ENCODE measurements at regions not wholly inside any gene's neighbourhood (a gene's known extent, or its start where the extent isn't known, plus 50 kb on each side); places are given as distances from the start of the nearest gene placed in this dataset.

- H4K5ac ChIP-seq (ENCODE audit: insufficient read length, low read depth, low read length): no peak overlapping the region
- H3K4me2 ChIP-seq (ENCODE audit: insufficient read depth, insufficient read length, low read length): no peak overlapping the region
- no peaks in the 10 kb centered on the region for H3K4me1 Mint-ChIP-seq
Observed at GRCh38 chr4:62460329-62460728, 1260.2 kb downstream of the ADGRL3 start.

More at GRCh38 chr4:62460329-62460728, 1260.2 kb downstream of the ADGRL3 start:
- H3K4me1 ChIP-seq (ENCODE audit: insufficient read depth, low read length): no peaks in the 10 kb centered on the region
- H3K56ac ChIP-seq (ENCODE audit: insufficient read length, low read depth, low read length): no peak overlapping the region
- H3K79me2 ChIP-seq (ENCODE audit: insufficient read depth, low read length): no peaks in the 10 kb centered on the region
- no peak overlapping the region for H3K14ac ChIP-seq (ENCODE audit: insufficient read depth, low read length)
- H2BK5ac ChIP-seq (ENCODE audit: insufficient read length, low read length): no peak overlapping the region
- H3K27me3 ChIP-seq (ENCODE audit: insufficient read depth, low read length): no peaks in the 10 kb centered on the region
- no peak overlapping the region for H2BK20ac ChIP-seq (ENCODE audit: low read depth, low read length, poor library complexity, severe bottlenecking)
- H2BK120ac ChIP-seq (ENCODE audit: low read depth, low read length, poor library complexity, severe bottlenecking): no peak overlapping the region
- H3K4ac ChIP-seq (ENCODE audit: low read depth, low read length): no peak overlapping the region
- no peak overlapping the region for H3K4me3 Mint-ChIP-seq
- H2AFZ ChIP-seq (ENCODE audit: low read length): no peak overlapping the region
- H3K27ac Mint-ChIP-seq: no peak overlapping the region
- no CpG with 5 or more reads among the region's 3 CpGs for WGBS (ENCODE audit: extremely low coverage, insufficient read length, low lambda C conversion rate)
- H3K9me3 ChIP-seq (ENCODE audit: control insufficient read depth, low read depth, low read length): no peaks in the 10 kb centered on the region
- H2BK15ac ChIP-seq (ENCODE audit: low read depth, low read length): no peak overlapping the region
- H3K23me2 ChIP-seq (ENCODE audit: insufficient read length, low read depth, low read length, poor library complexity, severe bottlenecking): no peaks in the 10 kb centered on the region
- no peak for TF ChIP-seq CTCF (conservative IDR thresholded peaks at IDR 0.05)
- no peak overlapping the region for H3K27ac ChIP-seq (ENCODE audit: insufficient read length, low read depth, low read length)
- no peak overlapping the region for H2BK12ac ChIP-seq (ENCODE audit: insufficient read length, low read depth, low read length)
- H2AK5ac ChIP-seq (ENCODE audit: insufficient read length, low read length): no peak overlapping the region
- no peaks in the 10 kb centered on the region for H3K9me3 Mint-ChIP-seq
- no peak for DNase-seq
- H3K27me3 Mint-ChIP-seq (ENCODE audit: low read depth): no peaks in the 10 kb centered on the region
- H3K23ac ChIP-seq (ENCODE audit: insufficient read length, low read depth, low read length): no peak overlapping the region
- H3T11ph ChIP-seq (ENCODE audit: low read length): no peak overlapping the region
- H4K91ac ChIP-seq (ENCODE audit: insufficient read length, low read depth, low read length): no peak overlapping the region
- no peaks in the 10 kb centered on the region for H3K79me1 ChIP-seq (ENCODE audit: insufficient read depth, low read depth, low read length, poor library complexity, severe bottlenecking)
- H3K9ac ChIP-seq (ENCODE audit: extremely low read depth, insufficient read length, low read length): no peak overlapping the region
- no peaks in the 10 kb centered on the region for H3K36me3 Mint-ChIP-seq (ENCODE audit: insufficient read depth in 1 of 3, low read depth in 3 of 3)
- H4K8ac ChIP-seq (replicated peaks; ENCODE audit: insufficient read length, low read depth, low read length): no peak overlapping the region
- no peak overlapping the region for H3K18ac ChIP-seq (ENCODE audit: insufficient read length, low read depth, low read length)
- H4K20me1 ChIP-seq (ENCODE audit: control insufficient read depth, insufficient read depth, insufficient read length): no peaks in the 10 kb centered on the region

All from H9 (cell line).